GM18909 (cell line): ENCODE measurements at regions not wholly inside any gene's neighbourhood (a gene's known extent, or its start where the extent isn't known, plus 50 kb on each side); places are given as distances from the start of the nearest gene placed in this dataset.

Experiments used
- ATAC-seq: cut with Tn5 transposase; IDR thresholded peaks from one replicate; pipeline ENCODE4 v1.9.1; 2021; ENCODE audit warnings: mild to moderate bottlenecking; ENCODE audit not compliant: unreplicated experiment, poor library complexity

GRCh38 chr2:13135856-13136255, 419.1 kb downstream of the TRIB2 start:
- ATAC-seq: no peak

GRCh38 chr2:13137679-13138078, 420.9 kb downstream of the TRIB2 start:
- ATAC-seq: no peak

- no peak for ATAC-seq
Measured at GRCh38 chr2:13141315-13141714, 424.6 kb downstream of the TRIB2 start.

- no peak for ATAC-seq
Measured at GRCh38 chr2:13143451-13143850, 426.7 kb downstream of the TRIB2 start.

- no peak for ATAC-seq
Measured at GRCh38 chr2:13156916-13157315, 440.2 kb downstream of the TRIB2 start.

GRCh38 chr2:13158466-13158865, 441.7 kb downstream of the TRIB2 start:
- no peak for ATAC-seq

GRCh38 chr2:13180729-13181128, 464.0 kb downstream of the TRIB2 start:
- ATAC-seq: no peak

- ATAC-seq: peak; percentile 69
Measured at GRCh38 chr2:13193075-13193474, 476.3 kb downstream of the TRIB2 start.

- peak; percentile 68 for ATAC-seq
Measured at GRCh38 chr2:13193900-13194299, 477.2 kb downstream of the TRIB2 start.

- ATAC-seq: no peak
Measured at GRCh38 chr2:13195270-13195669, 478.5 kb downstream of the TRIB2 start.

- ATAC-seq: no peak
Measured at GRCh38 chr2:13197248-13197647, 480.5 kb downstream of the TRIB2 start.

GRCh38 chr2:13201924-13202323, 485.2 kb downstream of the TRIB2 start:
- no peak for ATAC-seq

GRCh38 chr2:13212115-13212514, 495.4 kb downstream of the TRIB2 start:
- no peak for ATAC-seq

- ATAC-seq: no peak
Measured at GRCh38 chr2:13218205-13218604, 501.5 kb downstream of the TRIB2 start.

- ATAC-seq: no peak
Measured at GRCh38 chr2:13227578-13227977, 510.8 kb downstream of the TRIB2 start.

- no peak for ATAC-seq
Measured at GRCh38 chr2:13230221-13230620, 513.5 kb downstream of the TRIB2 start.

GRCh38 chr2:13240061-13240460, 523.3 kb downstream of the TRIB2 start:
- ATAC-seq: no peak

GRCh38 chr2:13240789-13241487, 524.2 kb downstream of the TRIB2 start:
- ATAC-seq: no peak

GRCh38 chr2:13252615-13253014, 535.9 kb downstream of the TRIB2 start:
- ATAC-seq: no peak

- no peak for ATAC-seq
Measured at GRCh38 chr2:13255485-13255884, 538.7 kb downstream of the TRIB2 start.

GRCh38 chr2:13260402-13260801, 543.7 kb downstream of the TRIB2 start:
- ATAC-seq: no peak

GRCh38 chr2:13266166-13266565, 549.4 kb downstream of the TRIB2 start:
- no peak for ATAC-seq

GRCh38 chr2:13284688-13285087, 568.0 kb downstream of the TRIB2 start:
- no peak for ATAC-seq
